ENCODE measurements at regions not wholly inside any gene's neighbourhood (a gene's known extent, or its start where the extent isn't known, plus 50 kb on each side); places are given as distances from the start of the nearest gene placed in this dataset.
A peak's percentile ranks its signal among the peaks of the same experiment; 100 is the strongest.
"Not testable (repeated sequence)": the region's sequence is repeated elsewhere in the genome, so short reads cannot be mapped to it uniquely, and the experiment has no call there.

- no peak for TF ChIP-seq CTCF (IDR thresholded peaks at IDR 0.05; ENCODE audit: unreplicated experiment)
- POLR2A ChIA-PET, result interaction anchor here (0.6 to 3.4 kb wide), 32 partner anchors 8 to 710 kb away, joined by 3 to 35 read pairs (median 5); partner anchors contain the start of genes FAM43A, LSG1, PPP1R2 and XXYLT1
- Mint-ChIP-seq H3K9me3 (ENCODE audit: unreplicated experiment) (no peaks in the 10 kb centered on the region), H3K27ac (ENCODE audit: low read depth, unreplicated experiment) (peak overlapping the region; percentile 82), H3K36me3 (ENCODE audit: insufficient read depth, unreplicated experiment) (no peaks in the 10 kb centered on the region), H3K4me3 (ENCODE audit: unreplicated experiment) (peak overlapping the region; percentile 71), H3K4me1 (ENCODE audit: insufficient read depth, unreplicated experiment) (peaks cover 36% of the 10 kb centered on the region), H3K27me3 (ENCODE audit: insufficient read depth, unreplicated experiment) (no peaks in the 10 kb centered on the region)
- peak; percentile 93 for DNase-seq (ENCODE audit: unreplicated experiment)
- CTCF ChIA-PET, result interaction anchor here (0.5 to 3.4 kb wide), 13 partner anchors 14 to 391 kb away, joined by 3 to 21 read pairs (median 4); partner anchors contain the start of gene FAM43A
- intact Hi-C loops (cut with micrococcal nuclease), result loop anchor here (1.0 to 2.0 kb wide), 2 partner anchors 189 to 231 kb away; no protein-coding TSS in a partner anchor
- BruUV-seq (replicated peaks), result no TSS peak
Measured at GRCh38 chr3:194871143-194871863, 185.6 kb downstream of the FAM43A start.

- Mint-ChIP-seq H3K9me3 (ENCODE audit: unreplicated experiment) (no peaks in the 10 kb centered on the region), H3K27ac (ENCODE audit: low read depth, unreplicated experiment) (peak overlapping the region; percentile 82), H3K36me3 (ENCODE audit: insufficient read depth, unreplicated experiment) (peaks cover under 1% of the 10 kb centered on the region), H3K4me3 (ENCODE audit: unreplicated experiment) (peak overlapping the region; percentile 71), H3K27me3 (ENCODE audit: insufficient read depth, unreplicated experiment) (no peaks in the 10 kb centered on the region), H3K4me1 (ENCODE audit: insufficient read depth, unreplicated experiment) (peaks cover 36% of the 10 kb centered on the region)
- CTCF ChIA-PET, result interaction anchor here (0.5 to 3.4 kb wide), 10 partner anchors 13 to 390 kb away, joined by 3 to 21 read pairs (median 4); partner anchors contain the start of gene FAM43A
- DNase-seq (ENCODE audit: unreplicated experiment), result peak; percentile 54
- POLR2A ChIA-PET, result interaction anchor here (0.6 to 3.4 kb wide), 26 partner anchors 9 to 709 kb away, joined by 3 to 35 read pairs (median 5); partner anchors contain the start of genes FAM43A, LSG1, PPP1R2 and XXYLT1
- intact Hi-C loops (cut with micrococcal nuclease), result loop anchor here (1.0 to 2.0 kb wide), 2 partner anchors 189 to 230 kb away; no protein-coding TSS in a partner anchor
- TF ChIP-seq CTCF (IDR thresholded peaks at IDR 0.05; ENCODE audit: unreplicated experiment), result no peak
- no TSS peak for BruUV-seq (replicated peaks)
Measured at GRCh38 chr3:194871864-194872668, 186.4 kb downstream of the FAM43A start.

- intact Hi-C loops (cut with micrococcal nuclease), result no loop called here
- Mint-ChIP-seq H3K27ac (ENCODE audit: low read depth, unreplicated experiment) (peak overlapping the region; percentile 82), H3K9me3 (ENCODE audit: unreplicated experiment) (no peaks in the 10 kb centered on the region), H3K27me3 (ENCODE audit: insufficient read depth, unreplicated experiment) (no peaks in the 10 kb centered on the region), H3K36me3 (ENCODE audit: insufficient read depth, unreplicated experiment) (peaks cover 6% of the 10 kb centered on the region), H3K4me3 (ENCODE audit: unreplicated experiment) (peak overlapping the region; percentile 71), H3K4me1 (ENCODE audit: insufficient read depth, unreplicated experiment) (peaks cover 36% of the 10 kb centered on the region)
- CTCF ChIA-PET, result interaction anchor here (0.6 to 3.4 kb wide), 4 partner anchors 13 to 197 kb away, joined by 3 to 21 read pairs (median 4); no protein-coding TSS in a partner anchor
- BruUV-seq (replicated peaks), result no TSS peak
- no peak for TF ChIP-seq CTCF (IDR thresholded peaks at IDR 0.05; ENCODE audit: unreplicated experiment)
- peak; percentile 70 for DNase-seq (ENCODE audit: unreplicated experiment)
- POLR2A ChIA-PET, result interaction anchor here (0.7 to 3.4 kb wide), 10 partner anchors 10 to 266 kb away, joined by 3 to 35 read pairs (median 6); partner anchors contain the start of gene FAM43A
Measured at GRCh38 chr3:194872669-194872977, 186.9 kb downstream of the FAM43A start.

- Mint-ChIP-seq H3K4me1 (ENCODE audit: insufficient read depth, unreplicated experiment) (peaks cover 35% of the 10 kb centered on the region), H3K27ac (ENCODE audit: low read depth, unreplicated experiment) (peak overlapping the region; percentile 82)
- BruUV-seq (replicated peaks); intact Hi-C loops (cut with micrococcal nuclease); H3K36me3 Mint-ChIP-seq (ENCODE audit: insufficient read depth, unreplicated experiment); DNase-seq (ENCODE audit: unreplicated experiment); H3K4me3 Mint-ChIP-seq (ENCODE audit: unreplicated experiment); H3K27me3 Mint-ChIP-seq (ENCODE audit: insufficient read depth, unreplicated experiment); H3K9me3 Mint-ChIP-seq (ENCODE audit: unreplicated experiment): not testable (repeated sequence)
- CTCF ChIA-PET, result interaction anchor here (3.4 kb wide), 1 partner anchor 191 kb away, joined by 21 read pairs; no protein-coding TSS in a partner anchor
- POLR2A ChIA-PET, result interaction anchor here (1.1 to 2.8 kb wide), 4 partner anchors 9 to 259 kb away, joined by 3 to 19 read pairs (median 3); partner anchors contain the start of gene FAM43A
Measured at GRCh38 chr3:194873474-194873873, 187.8 kb downstream of the FAM43A start.

All from MCF 10A (cell line).